Endothelial cell of umbilical vein (primary cell): ENCODE measurements at regions not wholly inside any gene's neighbourhood (a gene's known extent, or its start where the extent isn't known, plus 50 kb on each side); places are given as distances from the start of the nearest gene placed in this dataset.

Source experiments
- BruUV-seq: library from RNA; stranded (reverse); fragments of 400-500 nt; replicated peaks from 2 replicates; lab custom pipeline; 2021; lab: Mats Ljungman, UMichigan
- CTCF ChIA-PET: fragments of 300-600, 350-600 bp; sonication (Branson Sonifier 250); formaldehyde crosslinking; loops from one replicate; lab custom pipeline; 2021; ENCODE audit warnings: antibody characterized with exemption, inconsistent platforms; lab: Charles Lee
- POLR2A ChIA-PET: fragments of 300-600, 350-600 bp; sonication (Branson Sonifier 250); formaldehyde crosslinking; loops from one replicate; lab custom pipeline; 2021; ENCODE audit warnings: antibody characterized with exemption, inconsistent platforms; lab: Charles Lee
- DNase-seq: peaks from one replicate; pipeline ENCODE4 v3.0.0-alpha.2; 2011; ENCODE audit warnings: low read depth, low spot score
- FAIRE-seq: peaks from 2 replicates; lab custom pipeline; 2011; peaks lifted over from hg19 to GRCh38; lab: Jason Lieb, UNC
- H2AFZ ChIP-seq: 2 replicates; pipeline ENCODE4 v1.6.0; 2012; ENCODE audit warnings: low read depth, low read length, control low read depth, inconsistent platforms
- H3K27ac ChIP-seq: 2 replicates; pipeline ENCODE4 v1.5.1; 2011; ENCODE audit warnings: low read depth, mild to moderate bottlenecking, control low read depth, low read length, moderate library complexity; ENCODE audit not compliant: insufficient read depth
- H3K27me3 ChIP-seq, 2 experiments: 2 replicates each; pipeline versions ENCODE4 v1.6.0 to v1.6.1; 2011; ENCODE audit warnings: low read length in 2 of 2, mixed read lengths in 1 of 2; ENCODE audit not compliant: control insufficient read depth in 2 of 2, insufficient read depth in 2 of 2
- H3K36me3 ChIP-seq, 2 experiments: 2 replicates in 1 of 2; 3 replicates in 1 of 2; pipeline ENCODE4 v1.5.1; 2011; ENCODE audit warnings: low read length in 2 of 2, mild to moderate bottlenecking in 1 of 2, moderate library complexity in 1 of 2; ENCODE audit not compliant: control insufficient read depth in 2 of 2, insufficient read depth in 2 of 2; ENCODE audit errors: extremely low read depth in 1 of 2
- H3K4me1 ChIP-seq: 3 replicates; pipeline ENCODE4 v1.5.1; 2011; ENCODE audit warnings: mild to moderate bottlenecking, low read length; ENCODE audit not compliant: control insufficient read depth, insufficient read depth; ENCODE audit errors: extremely low read depth
- H3K4me2 ChIP-seq: 2 replicates; pipeline ENCODE4 v1.6.1; 2011; ENCODE audit warnings: low read length, control low read depth, mixed read lengths; ENCODE audit not compliant: insufficient read depth
- H3K4me3 ChIP-seq, 3 experiments: fragments of 200-600 bp in 1 of 3; sonication (generic), shearing (Covaris generic) in 1 of 3; replicated peaks in 1 of 3; 2 replicates each; pipeline ENCODE4 v1.5.1; 2011 to 2016; ENCODE audit warnings: control low read depth in 3 of 3, low read length in 3 of 3, mild to moderate bottlenecking in 2 of 3, inconsistent platforms in 1 of 3, low read depth in 1 of 3, moderate library complexity in 1 of 3; ENCODE audit not compliant: insufficient read depth in 1 of 3
- H3K79me2 ChIP-seq: 2 replicates; pipeline ENCODE4 v1.6.0; 2012; ENCODE audit warnings: low read length, inconsistent platforms; ENCODE audit not compliant: control insufficient read depth, insufficient read depth
- H3K9ac ChIP-seq: replicated peaks from 2 replicates; pipeline ENCODE3; 2011; ENCODE audit warnings: low read length, control low read depth; ENCODE audit not compliant: insufficient read depth; ENCODE audit errors: extremely low read depth
- H3K9me1 ChIP-seq: replicated peaks from 3 replicates; pipeline ENCODE4 v1.6.0; 2011; ENCODE audit warnings: mild to moderate bottlenecking, low read length; ENCODE audit not compliant: control insufficient read depth, insufficient read depth; ENCODE audit errors: extremely low read depth
- H3K9me3 ChIP-seq: replicated peaks from 2 replicates; pipeline ENCODE4 v1.5.1; 2012; ENCODE audit warnings: low read length, inconsistent platforms; ENCODE audit not compliant: control insufficient read depth, insufficient read depth
- H4K20me1 ChIP-seq: replicated peaks from 2 replicates; pipeline ENCODE3; 2011; ENCODE audit warnings: mild to moderate bottlenecking, low read length; ENCODE audit not compliant: control insufficient read depth, insufficient read depth; ENCODE audit errors: extremely low read depth
- EZH2 ChIP-seq: IDR thresholded peaks from 2 replicates; pipeline ENCODE4 v1.6.1; 2012; ENCODE audit warnings: borderline replicate concordance, low read depth, mild to moderate bottlenecking, moderate library complexity, low read length, inconsistent platforms; ENCODE audit not compliant: severe bottlenecking
- FOS ChIP-seq: IDR thresholded peaks from 2 replicates; pipeline ENCODE4 v1.6.1; 2011; ENCODE audit warnings: mild to moderate bottlenecking, low read length, moderate library complexity, borderline replicate concordance; ENCODE audit not compliant: insufficient read depth
- GATA2 ChIP-seq: IDR thresholded peaks from 2 replicates; pipeline ENCODE4 v1.7.0; 2011; ENCODE audit warnings: low read depth, mild to moderate bottlenecking, moderate library complexity, mixed read lengths, low read length; ENCODE audit not compliant: insufficient read length, insufficient read depth
- JUN ChIP-seq: IDR thresholded peaks from 2 replicates; pipeline ENCODE4 v1.6.1; 2011; ENCODE audit warnings: borderline replicate concordance, low read depth; ENCODE audit not compliant: insufficient read length, insufficient read depth
- MYC ChIP-seq: IDR thresholded peaks from one replicate; pipeline ENCODE4 v1.6.1; 2011; ENCODE audit warnings: mild to moderate bottlenecking, low read depth, low read length
- POLR2A ChIP-seq: IDR thresholded peaks from 2 replicates; pipeline ENCODE4 v1.6.1; 2012; ENCODE audit warnings: low read depth, mild to moderate bottlenecking, control low read depth, low read length
- POLR2AphosphoS5 ChIP-seq: IDR thresholded peaks from 2 replicates; pipeline ENCODE4 v1.6.1; 2012; ENCODE audit warnings: low read depth, mild to moderate bottlenecking, control low read depth, low read length, moderate library complexity; ENCODE audit not compliant: insufficient read depth
- dilution Hi-C: fragments of 300-500 bp; cut with MboI; formaldehyde crosslinking; loops from one replicate; pipeline ENCODE4 v1.15.0; 2019; ENCODE audit warnings: low sequenced_read_pairs; ENCODE audit not compliant: extremely low pct_ligation_motif_present
- intact Hi-C: fragments of 100-400 bp; cut with micrococcal nuclease; formaldehyde crosslinking; loops from one replicate; pipeline ENCODE4 v1.10.0; 2022
- TF ChIP-seq, protein P1 (sequence below): IDR thresholded peaks from 2 replicates; pipeline ENCODE4 v1.6.1; 2011; ENCODE audit not compliant: insufficient read depth, insufficient read length
- TF ChIP-seq, protein P2 (sequence below), 2 donors: IDR thresholded peaks; 1 replicate in 1 of 2; 2 replicates in 1 of 2; pipeline ENCODE4 v1.5.1; 2011; ENCODE audit warnings: low read length in 2 of 2, mild to moderate bottlenecking in 2 of 2, moderate library complexity in 2 of 2, control low read depth in 1 of 2, inconsistent platforms in 1 of 2, low read depth in 1 of 2; ENCODE audit not compliant: insufficient read depth in 1 of 2; ENCODE audit errors: extremely low read depth in 1 of 2

DNA sequence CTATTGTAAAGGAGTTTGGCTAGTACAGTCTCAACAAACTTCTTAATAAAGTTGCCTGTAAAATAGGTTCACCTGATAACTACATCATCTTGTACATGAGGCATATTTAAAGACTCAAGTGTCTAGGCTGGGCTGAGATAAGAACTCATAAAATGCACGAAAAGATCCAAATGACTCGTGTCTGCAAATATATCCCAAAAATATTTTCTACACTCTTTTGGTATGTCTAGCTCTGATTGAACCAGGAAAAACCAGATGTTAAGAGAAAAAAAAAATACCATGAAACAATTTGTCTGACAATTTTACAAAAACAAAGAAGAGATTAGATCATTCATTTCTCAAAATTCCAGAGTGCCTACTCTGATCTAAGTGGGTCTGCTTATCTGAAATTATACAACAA, 166.9 kb upstream of the OSR1 start:
- Histone ChIP-seq H3K4me3 (no peak overlapping the region), H3K27ac (no peak overlapping the region), H4K20me1 (no peaks in the 10 kb centered on the region), H3K27me3 (no peaks in the 10 kb centered on the region), H3K4me1 (no peaks in the 10 kb centered on the region), H3K9me1 (no peaks in the 10 kb centered on the region), H3K36me3 (no peaks in the 10 kb centered on the region), H3K4me2 (no peak overlapping the region), H3K9me3 (no peaks in the 10 kb centered on the region), H2AFZ (no peak overlapping the region), H3K9ac (no peak overlapping the region), H3K79me2 (no peaks in the 10 kb centered on the region)
- dilution Hi-C loops: no loop called here
- FAIRE-seq (no peak), DNase-seq (no peak)
- no TSS peak for BruUV-seq
- CTCF ChIA-PET: interaction anchor here (0.9 kb wide), 1 partner anchor 13 kb away, joined by 3 read pairs; no protein-coding TSS in a partner anchor
- intact Hi-C loops: no loop called here
- POLR2A ChIA-PET: no interaction called here
- TF ChIP-seq, protein P1, sequence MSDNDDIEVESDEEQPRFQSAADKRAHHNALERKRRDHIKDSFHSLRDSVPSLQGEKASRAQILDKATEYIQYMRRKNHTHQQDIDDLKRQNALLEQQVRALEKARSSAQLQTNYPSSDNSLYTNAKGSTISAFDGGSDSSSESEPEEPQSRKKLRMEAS: no peak
- TF ChIP-seq MYC: no peak
- no peak for TF ChIP-seq POLR2AphosphoS5
- TF ChIP-seq JUN: no peak
- TF ChIP-seq POLR2A: no peak
- TF ChIP-seq, protein P2, sequence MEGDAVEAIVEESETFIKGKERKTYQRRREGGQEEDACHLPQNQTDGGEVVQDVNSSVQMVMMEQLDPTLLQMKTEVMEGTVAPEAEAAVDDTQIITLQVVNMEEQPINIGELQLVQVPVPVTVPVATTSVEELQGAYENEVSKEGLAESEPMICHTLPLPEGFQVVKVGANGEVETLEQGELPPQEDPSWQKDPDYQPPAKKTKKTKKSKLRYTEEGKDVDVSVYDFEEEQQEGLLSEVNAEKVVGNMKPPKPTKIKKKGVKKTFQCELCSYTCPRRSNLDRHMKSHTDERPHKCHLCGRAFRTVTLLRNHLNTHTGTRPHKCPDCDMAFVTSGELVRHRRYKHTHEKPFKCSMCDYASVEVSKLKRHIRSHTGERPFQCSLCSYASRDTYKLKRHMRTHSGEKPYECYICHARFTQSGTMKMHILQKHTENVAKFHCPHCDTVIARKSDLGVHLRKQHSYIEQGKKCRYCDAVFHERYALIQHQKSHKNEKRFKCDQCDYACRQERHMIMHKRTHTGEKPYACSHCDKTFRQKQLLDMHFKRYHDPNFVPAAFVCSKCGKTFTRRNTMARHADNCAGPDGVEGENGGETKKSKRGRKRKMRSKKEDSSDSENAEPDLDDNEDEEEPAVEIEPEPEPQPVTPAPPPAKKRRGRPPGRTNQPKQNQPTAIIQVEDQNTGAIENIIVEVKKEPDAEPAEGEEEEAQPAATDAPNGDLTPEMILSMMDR (IDR thresholded peaks at IDR 0.05; ENCODE audit: extremely low read depth in 1 of 2, insufficient read depth in 1 of 2, low read depth in 1 of 2, low read length in 2 of 2): no peak
- no peak for TF ChIP-seq GATA2
- no peak for TF ChIP-seq EZH2
- TF ChIP-seq FOS: no peak
